HG03520 (cell line): ENCODE measurements at regions not wholly inside any gene's neighbourhood (a gene's known extent, or its start where the extent isn't known, plus 50 kb on each side); places are given as distances from the start of the nearest gene placed in this dataset.
"Not testable (repeated sequence)": the region's sequence is repeated elsewhere in the genome, so short reads cannot be mapped to it uniquely, and the experiment has no call there.

ENCODE experiments used
- ATAC-seq: cut with Tn5 transposase; IDR thresholded peaks from one replicate; pipeline ENCODE4 v1.9.1; 2021; ENCODE audit warnings: mild to moderate bottlenecking, moderate library complexity; ENCODE audit not compliant: unreplicated experiment

DNA sequence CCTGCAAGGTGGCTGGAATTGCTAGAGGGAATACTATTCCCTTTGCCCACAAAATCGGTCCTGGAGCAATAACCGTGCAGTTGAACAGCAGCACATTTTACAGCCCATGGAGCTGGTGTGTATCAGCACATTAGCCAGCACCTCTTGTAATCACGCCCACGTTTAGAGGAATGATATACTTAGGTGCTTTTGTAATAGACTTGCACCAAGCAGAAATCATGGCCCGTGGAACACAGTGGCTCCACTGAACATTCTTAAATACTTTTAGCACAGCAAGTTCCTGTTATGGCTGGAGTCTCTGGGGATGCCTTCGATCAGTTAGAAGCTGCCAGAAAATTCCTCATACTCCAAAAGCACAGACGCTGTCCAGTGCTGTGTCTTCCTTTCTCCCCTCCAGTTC lies 218.1 kb upstream of the FAM78B start:
- ATAC-seq, result no peak

DNA sequence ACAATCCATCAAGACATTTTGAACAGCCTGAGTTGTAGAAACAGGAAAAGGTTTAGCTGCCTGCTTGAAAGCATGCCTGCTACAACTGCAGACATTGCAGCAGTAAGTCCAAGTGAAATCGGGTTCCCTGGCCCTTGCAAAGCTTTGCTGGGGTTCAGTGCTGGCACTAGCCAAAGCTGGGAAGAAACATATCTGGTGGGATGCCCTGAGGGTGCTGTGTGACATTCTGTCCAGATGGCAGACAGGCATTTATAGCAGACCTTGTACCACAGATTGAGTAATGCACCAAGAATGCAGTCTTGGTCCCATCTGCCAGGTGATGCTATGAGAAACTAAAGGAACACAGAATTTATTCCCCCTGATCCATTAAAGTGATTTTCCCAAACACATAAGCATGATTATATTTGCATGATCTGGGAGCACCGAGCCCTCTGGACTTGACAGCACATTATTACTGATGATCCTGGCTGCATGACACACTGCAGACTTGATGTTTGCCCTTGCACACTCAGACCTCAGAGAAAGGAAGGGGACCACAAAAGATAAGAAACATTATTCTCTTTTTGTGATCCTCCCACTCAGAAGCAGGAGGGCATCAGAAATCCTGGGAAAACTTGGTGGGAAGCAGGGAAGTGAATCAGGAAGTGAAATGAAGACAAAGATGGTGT lies 223.7 kb upstream of the FAM78B start:
- no peak for ATAC-seq

- ATAC-seq, result no peak
Measured at GRCh38 chr1:166391279-166392066, 224.7 kb upstream of the FAM78B start.

- no peak for ATAC-seq
Measured at GRCh38 chr1:166395729-166396128, 228.9 kb upstream of the FAM78B start.

DNA sequence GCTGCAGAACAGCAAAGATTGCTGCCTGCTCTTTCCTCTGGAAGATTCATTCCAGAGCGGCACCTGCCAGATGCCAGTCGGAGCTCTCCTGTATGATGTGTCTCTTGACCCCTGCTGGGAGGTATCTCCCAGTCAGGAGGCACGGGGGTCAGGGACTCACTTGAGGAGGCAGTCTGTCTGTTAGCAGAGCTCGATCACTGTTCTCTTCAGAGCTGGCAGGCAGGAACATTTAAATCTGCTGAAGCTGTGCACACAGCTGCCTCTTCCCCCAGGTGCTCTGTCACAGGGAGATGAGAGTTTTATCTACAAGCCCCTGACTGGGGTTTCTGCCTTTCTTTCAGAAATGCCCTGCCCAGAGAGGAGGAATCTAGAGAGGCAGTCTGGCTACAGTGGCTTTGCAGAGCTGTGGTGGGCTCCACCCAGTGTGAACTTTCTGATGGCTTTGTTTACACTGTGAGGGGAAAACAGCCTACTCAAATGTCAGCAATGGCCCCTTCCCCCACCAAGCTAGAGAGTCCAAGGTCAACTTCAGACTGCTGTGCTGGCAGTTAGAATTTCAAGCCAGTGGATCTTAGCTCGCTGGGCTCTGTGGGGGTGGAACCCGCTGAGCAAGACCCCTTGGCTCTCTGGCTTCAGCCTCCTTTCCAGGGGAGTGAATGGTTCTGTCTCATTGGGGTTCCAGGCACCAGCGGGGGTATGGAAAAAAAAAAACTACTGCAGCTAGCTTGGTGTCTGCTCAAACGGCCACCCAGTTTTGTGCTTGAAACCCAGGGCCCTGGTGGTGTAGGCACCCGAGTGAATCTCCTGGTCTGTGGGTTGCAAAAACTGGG lies 242.7 kb upstream of the FAM78B start:
- not testable (repeated sequence) for ATAC-seq

- ATAC-seq, result no peak
Measured at GRCh38 chr1:166410083-166410385, 243.2 kb upstream of the FAM78B start.

- not testable (repeated sequence) for ATAC-seq
Measured at GRCh38 chr1:166416831-166417230, 250.0 kb upstream of the FAM78B start.

DNA sequence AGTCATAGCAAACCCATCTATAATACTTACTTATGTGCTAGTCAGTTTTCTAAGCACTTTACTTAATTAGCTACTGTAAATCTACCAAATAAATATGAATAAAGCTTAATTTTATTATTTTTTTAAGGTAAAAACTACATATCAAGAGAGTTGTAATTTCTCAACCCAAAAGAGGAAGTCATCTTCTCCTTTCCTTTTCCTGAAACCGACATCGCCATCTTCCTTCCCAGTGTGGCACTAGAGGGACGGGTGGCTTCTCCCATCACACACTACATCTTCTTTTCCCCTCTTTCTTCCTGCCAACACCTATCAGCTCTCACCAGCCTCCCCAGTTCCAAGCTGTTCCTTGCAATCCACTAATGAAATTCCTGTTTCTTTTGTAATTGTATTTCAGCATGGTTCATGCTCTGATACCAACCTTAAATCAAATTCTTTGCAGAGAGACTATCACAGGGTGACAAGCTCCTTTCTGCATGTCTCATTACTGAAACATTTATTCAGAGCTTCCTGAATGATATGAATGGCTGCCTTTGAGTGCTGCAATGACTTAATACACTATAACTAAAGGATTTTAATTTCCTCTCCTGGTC lies 251.6 kb upstream of the FAM78B start:
- ATAC-seq, result no peak

GRCh38 chr1:166422586-166422985 lies 255.8 kb upstream of the FAM78B start:
- not testable (repeated sequence) for ATAC-seq

DNA sequence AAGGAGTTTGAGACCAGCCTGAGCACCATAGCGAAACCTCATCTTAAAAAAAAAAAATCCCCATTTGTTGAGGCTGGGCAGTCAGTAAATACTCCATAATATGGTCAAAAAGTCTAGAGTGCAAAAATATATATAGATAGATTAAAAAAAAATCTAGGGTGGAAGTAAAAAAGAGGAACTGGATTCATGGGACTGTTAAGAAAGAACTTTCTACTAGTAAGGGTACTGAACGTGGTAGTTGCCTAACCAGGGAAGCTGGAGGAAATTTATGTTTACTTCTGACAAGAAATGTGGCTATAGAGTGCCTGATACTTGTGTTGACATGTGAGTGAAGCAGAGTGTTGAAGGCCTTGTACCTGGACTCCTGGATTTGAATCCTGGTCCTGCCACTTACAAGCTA lies 265.9 kb upstream of the FAM78B start:
- ATAC-seq, result no peak

- not testable (repeated sequence) for ATAC-seq
Measured at GRCh38 chr1:166433404-166434304, 266.9 kb upstream of the FAM78B start.

- no peak for ATAC-seq
Measured at GRCh38 chr1:166457700-166458099, 290.9 kb upstream of the FAM78B start.

- ATAC-seq, result no peak
Measured at GRCh38 chr1:166464333-166464732, 297.5 kb upstream of the FAM78B start.

DNA sequence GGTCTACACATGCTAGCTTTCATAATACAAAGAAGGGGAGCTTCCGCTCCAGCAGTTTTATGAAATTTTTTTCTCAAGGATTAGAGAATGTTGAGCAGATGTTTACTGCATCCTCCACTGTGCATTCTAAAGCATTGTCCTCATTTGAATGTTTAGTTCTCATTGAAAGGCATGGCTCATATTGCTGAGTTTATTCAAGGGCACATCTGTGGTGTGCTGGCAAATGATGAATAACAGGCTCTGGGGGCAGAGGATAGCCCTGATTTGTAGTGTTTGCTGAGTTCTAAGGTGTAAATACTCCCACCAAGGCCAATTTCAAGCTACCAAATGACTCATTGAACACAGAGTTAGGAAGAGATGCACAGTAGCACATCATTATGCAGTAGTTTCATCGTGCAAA lies 303.2 kb upstream of the FAM78B start:
- no peak for ATAC-seq

GRCh38 chr1:166470441-166470840 lies 303.6 kb upstream of the FAM78B start:
- no peak for ATAC-seq

GRCh38 chr1:166471359-166471758 lies 304.6 kb upstream of the FAM78B start:
- ATAC-seq, result no peak

DNA sequence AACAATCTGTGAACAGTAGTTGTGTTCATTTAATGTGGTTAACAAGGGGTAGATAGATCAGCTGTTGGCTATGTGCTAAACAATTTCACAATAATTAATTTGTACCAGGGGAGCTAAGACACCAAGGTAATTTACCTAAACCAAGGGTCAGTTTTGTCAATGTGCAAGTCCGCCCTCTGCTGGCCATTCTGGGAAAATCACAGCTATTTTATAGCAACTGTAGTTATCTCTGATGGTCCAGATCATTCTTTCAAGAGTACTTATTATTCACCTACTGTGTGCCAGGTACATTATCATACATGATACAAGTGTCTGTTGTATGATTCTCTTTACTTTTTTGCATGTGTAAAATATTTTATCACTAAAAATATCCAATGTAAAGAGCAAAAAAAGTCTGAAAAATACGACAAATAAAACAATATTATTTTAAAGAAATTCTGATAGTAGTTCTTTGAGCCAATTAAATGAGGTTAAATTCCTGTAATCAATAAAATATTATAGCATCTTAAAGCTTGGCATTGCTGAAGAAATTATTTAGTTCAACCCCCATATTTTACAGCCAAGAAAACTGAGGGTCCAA lies 312.3 kb upstream of the FAM78B start:
- ATAC-seq, result no peak

DNA sequence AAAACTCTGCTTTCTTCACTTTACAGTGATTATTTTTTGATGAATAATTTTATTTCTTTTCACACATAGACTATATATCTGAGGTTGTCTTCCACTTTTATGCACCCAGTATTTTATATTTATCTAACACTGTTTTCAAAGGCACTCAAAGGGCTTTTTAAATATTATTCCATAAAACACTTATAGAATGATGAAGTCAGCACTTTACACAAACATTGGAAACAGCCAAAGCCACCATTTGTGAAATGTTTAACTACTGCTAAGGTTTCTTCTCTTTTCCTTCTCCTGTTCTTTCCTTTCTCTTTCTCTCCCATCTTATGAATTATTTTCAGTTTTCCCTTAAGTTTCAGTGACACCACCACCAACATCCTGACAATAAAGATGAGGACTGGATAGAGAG lies 317.7 kb upstream of the FAM78B start:
- ATAC-seq, result no peak

DNA sequence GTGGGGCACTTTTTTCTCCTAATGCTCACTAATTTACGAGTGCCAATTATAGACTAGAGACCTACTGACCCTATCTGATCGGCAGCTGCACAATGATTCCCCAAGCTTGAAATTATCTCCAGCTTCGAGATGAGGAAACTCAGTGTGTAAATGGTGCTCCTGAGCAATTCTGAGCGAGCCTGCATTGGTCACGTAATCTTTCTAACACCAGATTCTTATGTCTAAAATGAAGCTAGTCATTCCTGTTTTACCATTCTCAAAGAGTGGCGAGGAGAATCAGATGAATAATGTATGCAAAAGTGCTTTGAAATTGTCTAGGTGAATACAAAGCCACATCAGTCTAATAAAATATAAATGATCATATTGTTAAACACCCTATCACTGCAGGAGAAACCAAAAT lies 318.1 kb upstream of the FAM78B start:
- ATAC-seq, result no peak

DNA sequence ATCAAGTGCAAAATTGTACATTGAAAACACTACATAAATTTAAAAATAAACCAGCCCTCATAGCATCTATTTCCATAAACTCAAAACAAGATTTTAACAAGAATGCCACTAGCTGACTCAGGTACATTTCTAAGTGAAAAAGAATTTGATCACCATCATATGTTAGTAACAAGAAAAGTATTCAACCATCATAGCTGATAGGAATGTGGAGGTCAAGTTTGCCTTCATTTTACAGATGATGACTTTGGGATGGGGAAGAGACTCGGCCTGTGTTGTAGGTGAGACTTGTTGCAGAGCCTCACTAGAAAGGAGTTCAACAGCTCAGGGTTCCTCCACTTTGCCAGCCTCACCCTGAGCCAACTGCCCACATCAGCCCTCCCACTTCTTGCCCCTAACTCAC lies 318.8 kb upstream of the FAM78B start:
- no peak for ATAC-seq
